K562 (cell line): ENCODE measurements at regions not wholly inside any gene's neighbourhood (a gene's known extent, or its start where the extent isn't known, plus 50 kb on each side); places are given as distances from the start of the nearest gene placed in this dataset.

ENCODE experiments used
- CTCF ChIP-seq, 3 experiments: IDR thresholded peaks in 2 of 3; conservative IDR thresholded peaks in 1 of 3; 2 replicates each; pipeline ENCODE4 v1.5.1; 2011 to 2012; ENCODE audit warnings: low read length in 3 of 3, mild to moderate bottlenecking in 3 of 3, control low read depth in 2 of 3, improper control_type of control experiment in 1 of 3, inconsistent platforms in 1 of 3, low read depth in 1 of 3, mixed read lengths in 1 of 3, moderate library complexity in 1 of 3; ENCODE audit not compliant: insufficient read depth in 2 of 3
- EZH2 ChIP-seq: IDR thresholded peaks from 2 replicates; pipeline ENCODE4 v1.6.1; 2012; ENCODE audit warnings: low read depth, mild to moderate bottlenecking, inconsistent platforms, low read length, borderline replicate concordance
- MYC ChIP-seq, 2 experiments: fragments of 250-450 bp in 1 of 2; sonication (Bioruptor Pico) in 1 of 2; IDR thresholded peaks; 2 replicates each; pipeline versions ENCODE4 v1.5.1 to v1.6.1; 2012 to 2021; ENCODE audit warnings: low read depth in 2 of 2, borderline replicate concordance in 1 of 2, improper control_type of control experiment in 1 of 2, low read length in 1 of 2, mild to moderate bottlenecking in 1 of 2, moderate library complexity in 1 of 2
- POLR2AphosphoS5 ChIP-seq: IDR thresholded peaks from 2 replicates; pipeline ENCODE4 v1.6.1; 2011; ENCODE audit warnings: mild to moderate bottlenecking, low read depth, low read length, moderate library complexity; ENCODE audit not compliant: control insufficient read depth, insufficient read depth
- SREBF2 ChIP-seq: sonication (generic); formaldehyde crosslinking; IDR thresholded peaks from 2 replicates; pipeline ENCODE4 v1.4.0; 2020; ENCODE audit warnings: mild to moderate bottlenecking, missing genetic modification reagents

- TF ChIP-seq CTCF (IDR thresholded peaks at IDR 0.05 in 2 of 3, conservative IDR thresholded peaks at IDR 0.05 in 1 of 3; ENCODE audit: insufficient read depth in 2 of 3, low read depth in 1 of 3, low read length in 3 of 3) = no peak
- no peak for TF ChIP-seq SREBF2 (CRISPR knock-in tag)
- no peak for TF ChIP-seq POLR2AphosphoS5
- no peak for TF ChIP-seq MYC (IDR thresholded peaks at IDR 0.05; ENCODE audit: low read depth, low read length)
- no peak for TF ChIP-seq MYC (CRISPR knock-in tag; IDR thresholded peaks at IDR 0.05; ENCODE audit: borderline replicate concordance, low read depth)
- no peak for TF ChIP-seq EZH2
Observed at GRCh38 chr3:178445139-178445538, 91.1 kb upstream of the KCNMB2 start.
